ENCODE measurements at regions not wholly inside any gene's neighbourhood (a gene's known extent, or its start where the extent isn't known, plus 50 kb on each side); places are given as distances from the start of the nearest gene placed in this dataset.

DNA sequence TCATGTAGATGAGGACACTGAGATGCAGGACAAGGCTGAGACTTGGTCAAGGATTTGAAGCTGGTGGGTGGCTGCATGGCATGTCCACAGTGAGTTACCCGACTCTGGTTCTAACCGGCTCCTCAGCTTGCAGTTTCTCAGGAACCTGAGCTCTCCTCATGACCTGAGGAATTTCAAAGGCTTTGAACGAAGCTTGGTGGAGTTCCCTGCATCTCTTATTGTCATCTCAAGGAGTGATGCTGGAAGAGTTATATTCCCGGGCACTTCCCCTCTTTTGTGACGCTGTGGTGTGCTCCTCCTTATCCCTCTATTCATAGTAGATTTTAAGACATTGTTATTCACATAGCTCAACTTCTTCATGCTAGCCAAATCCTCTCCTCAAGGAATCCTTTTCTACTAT lies 500.1 kb upstream of the HTR2A start:
- Histone ChIP-seq H3K9me3 (no peaks in the 10 kb centered on the region), H3K27me3 (no peaks in the 10 kb centered on the region), H3K27ac (no peak overlapping the region), H3K4me1 (no peaks in the 10 kb centered on the region), H3K36me3 (no peaks in the 10 kb centered on the region), H3K4me3 (no peak overlapping the region)
- intact Hi-C loops (cut with DNase I; ENCODE audit: low total_unique reads): no loop called here
- DNase-seq (ENCODE audit: low spot score in 2 of 2): no peak
- TF ChIP-seq POLR2A (IDR thresholded peaks at IDR 0.05): no peak
- TF ChIP-seq, protein P1, sequence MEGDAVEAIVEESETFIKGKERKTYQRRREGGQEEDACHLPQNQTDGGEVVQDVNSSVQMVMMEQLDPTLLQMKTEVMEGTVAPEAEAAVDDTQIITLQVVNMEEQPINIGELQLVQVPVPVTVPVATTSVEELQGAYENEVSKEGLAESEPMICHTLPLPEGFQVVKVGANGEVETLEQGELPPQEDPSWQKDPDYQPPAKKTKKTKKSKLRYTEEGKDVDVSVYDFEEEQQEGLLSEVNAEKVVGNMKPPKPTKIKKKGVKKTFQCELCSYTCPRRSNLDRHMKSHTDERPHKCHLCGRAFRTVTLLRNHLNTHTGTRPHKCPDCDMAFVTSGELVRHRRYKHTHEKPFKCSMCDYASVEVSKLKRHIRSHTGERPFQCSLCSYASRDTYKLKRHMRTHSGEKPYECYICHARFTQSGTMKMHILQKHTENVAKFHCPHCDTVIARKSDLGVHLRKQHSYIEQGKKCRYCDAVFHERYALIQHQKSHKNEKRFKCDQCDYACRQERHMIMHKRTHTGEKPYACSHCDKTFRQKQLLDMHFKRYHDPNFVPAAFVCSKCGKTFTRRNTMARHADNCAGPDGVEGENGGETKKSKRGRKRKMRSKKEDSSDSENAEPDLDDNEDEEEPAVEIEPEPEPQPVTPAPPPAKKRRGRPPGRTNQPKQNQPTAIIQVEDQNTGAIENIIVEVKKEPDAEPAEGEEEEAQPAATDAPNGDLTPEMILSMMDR (IDR thresholded peaks at IDR 0.05): no peak
- TF ChIP-seq POLR2AphosphoS5 (IDR thresholded peaks at IDR 0.05): no peak

DNA sequence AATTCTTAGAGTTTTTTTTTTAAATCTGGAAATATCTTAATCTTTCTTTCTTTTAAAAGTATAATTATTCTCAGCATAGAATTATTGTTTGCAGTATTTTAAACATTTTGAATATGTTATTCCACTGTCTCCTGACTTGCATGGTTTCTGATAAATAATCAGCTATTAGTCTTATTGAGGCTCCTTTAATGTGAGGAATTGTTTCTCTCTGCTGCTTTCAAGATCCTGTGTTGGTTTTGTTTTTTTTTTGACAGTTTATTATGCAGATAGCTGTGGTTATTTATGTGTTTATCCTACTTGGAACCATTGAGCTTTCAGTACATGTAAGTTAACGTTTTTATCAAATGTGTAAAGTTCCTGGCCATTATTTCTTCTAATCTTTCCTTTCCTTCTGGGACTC lies 477.9 kb upstream of the HTR2A start:
- no peak for DNase-seq (ENCODE audit: low spot score in 2 of 2)
- intact Hi-C loops (cut with DNase I; ENCODE audit: low total_unique reads): no loop called here
- Histone ChIP-seq H3K36me3 (no peaks in the 10 kb centered on the region), H3K9me3 (peaks cover 5 to 6% of the 10 kb centered on the region in 2 donors), H3K4me1 (no peaks in the 10 kb centered on the region), H3K4me3 (no peak overlapping the region), H3K27ac (no peak overlapping the region), H3K27me3 (no peaks in the 10 kb centered on the region)
- TF ChIP-seq, protein P1 (IDR thresholded peaks at IDR 0.05): no peak
- TF ChIP-seq POLR2A (IDR thresholded peaks at IDR 0.05): no peak
- TF ChIP-seq POLR2AphosphoS5 (IDR thresholded peaks at IDR 0.05): no peak

DNA sequence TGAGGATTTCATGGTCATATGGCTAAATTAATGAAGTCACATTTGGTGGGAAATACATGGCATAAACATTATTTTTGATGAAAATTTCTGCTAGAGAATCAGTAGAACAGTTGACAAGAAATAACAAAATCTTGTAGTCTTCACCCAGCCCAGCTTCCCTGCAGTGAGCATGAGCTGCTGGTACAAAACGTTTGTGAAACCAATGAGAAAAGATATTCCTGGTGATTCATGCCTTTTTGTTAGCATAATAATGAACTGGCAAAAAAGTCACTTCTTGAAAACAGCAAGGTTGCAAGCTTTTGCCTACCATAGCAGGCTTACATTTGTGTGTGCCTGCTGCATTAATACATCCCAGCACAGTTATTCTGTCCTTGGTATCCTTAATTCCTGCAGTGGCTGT lies 475.9 kb upstream of the HTR2A start:
- no peaks in the 10 kb centered on the region for H3K36me3 ChIP-seq
- no peak overlapping the region for H3K27ac ChIP-seq
- H3K4me3 ChIP-seq: no peak overlapping the region
- no peak for DNase-seq (ENCODE audit: low spot score in 2 of 2)
- intact Hi-C loops (cut with DNase I; ENCODE audit: low total_unique reads): no loop called here
- peaks cover 6 to 17% of the 10 kb centered on the region in 2 donors for H3K9me3 ChIP-seq
- TF ChIP-seq POLR2AphosphoS5 (IDR thresholded peaks at IDR 0.05) (no peak), POLR2A (IDR thresholded peaks at IDR 0.05) (no peak)
- TF ChIP-seq, protein P1 (IDR thresholded peaks at IDR 0.05): no peak
- no peaks in the 10 kb centered on the region for H3K4me1 ChIP-seq
- no peaks in the 10 kb centered on the region for H3K27me3 ChIP-seq

DNA sequence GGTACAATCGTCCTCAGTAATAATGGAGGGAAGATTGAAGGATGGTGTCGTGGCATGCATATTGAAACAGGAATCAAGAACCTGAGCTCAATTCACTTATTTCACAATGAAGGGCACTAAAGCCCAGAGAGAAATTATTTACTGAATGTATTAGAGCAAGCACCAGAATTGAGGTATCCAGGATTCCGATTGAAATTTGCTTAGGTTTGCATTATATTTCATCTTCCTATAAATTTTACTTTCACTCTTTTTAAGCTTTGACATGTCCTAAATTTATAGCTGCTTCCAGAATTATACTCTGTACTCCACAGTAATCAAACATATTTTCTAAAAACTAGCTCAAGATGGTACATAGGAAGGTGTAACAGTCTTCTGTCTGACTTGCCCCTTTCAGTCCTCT lies 454.9 kb upstream of the HTR2A start:
- Histone ChIP-seq H3K27ac (no peak overlapping the region), H3K4me3 (no peak overlapping the region), H3K27me3 (no peaks in the 10 kb centered on the region), H3K36me3 (no peaks in the 10 kb centered on the region), H3K4me1 (no peaks in the 10 kb centered on the region), H3K9me3 (peaks cover 0 to 7% of the 10 kb centered on the region in 2 donors)
- DNase-seq (ENCODE audit: low spot score in 2 of 2): no peak
- intact Hi-C loops (cut with DNase I; ENCODE audit: low total_unique reads): no loop called here
- TF ChIP-seq, protein P1 (IDR thresholded peaks at IDR 0.05): no peak
- TF ChIP-seq POLR2A (IDR thresholded peaks at IDR 0.05): no peak
- TF ChIP-seq POLR2AphosphoS5 (IDR thresholded peaks at IDR 0.05): no peak

DNA sequence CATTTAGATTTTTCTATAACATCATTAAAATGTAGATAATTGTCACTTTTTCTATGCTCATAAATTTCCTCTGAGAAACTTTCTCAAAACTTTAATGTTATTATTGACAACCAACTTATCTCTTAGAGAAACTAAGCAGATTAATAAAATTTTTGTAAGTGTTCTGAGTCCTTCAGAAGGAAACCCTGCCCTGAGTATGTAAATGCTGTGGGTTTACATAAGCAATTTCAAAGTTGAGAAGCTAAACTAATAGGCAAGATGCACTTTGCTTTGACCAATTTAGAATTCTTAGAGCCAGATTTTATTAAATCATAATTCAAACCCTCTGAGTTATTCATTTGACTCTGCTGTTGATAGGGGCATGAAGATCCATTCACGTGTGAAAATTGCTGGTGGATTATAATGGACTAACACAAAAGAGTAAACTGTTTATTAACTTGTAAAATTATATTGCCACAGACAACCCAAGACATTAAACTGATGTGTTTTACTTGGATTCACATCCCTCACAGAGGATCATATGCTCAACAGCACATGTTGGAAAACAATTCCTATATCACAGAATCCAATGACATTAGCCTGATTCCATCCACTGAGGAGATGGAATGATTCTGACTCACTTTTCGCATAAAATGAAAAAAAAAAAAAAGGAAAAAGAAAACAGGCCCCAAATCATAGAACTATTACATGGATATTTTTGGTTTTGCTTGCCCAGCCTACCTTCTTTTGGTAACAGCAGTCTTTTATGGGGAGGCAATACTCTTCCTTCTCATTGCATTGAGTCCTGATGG lies 453.7 kb upstream of the HTR2A start:
- intact Hi-C loops (cut with DNase I; ENCODE audit: low total_unique reads): no loop called here
- Histone ChIP-seq H3K4me1 (no peaks in the 10 kb centered on the region), H3K27ac (no peak overlapping the region), H3K27me3 (no peaks in the 10 kb centered on the region), H3K9me3 (peaks cover 3 to 4% of the 10 kb centered on the region in 2 donors), H3K36me3 (no peaks in the 10 kb centered on the region), H3K4me3 (no peak overlapping the region)
- TF ChIP-seq, protein P1 (IDR thresholded peaks at IDR 0.05): no peak
- TF ChIP-seq POLR2AphosphoS5 (IDR thresholded peaks at IDR 0.05) (no peak), POLR2A (IDR thresholded peaks at IDR 0.05) (no peak)
- no peak for DNase-seq (ENCODE audit: low spot score in 2 of 2)
